ENCODE measurements at regions not wholly inside any gene's neighbourhood (a gene's known extent, or its start where the extent isn't known, plus 50 kb on each side); places are given as distances from the start of the nearest gene placed in this dataset.

DNA sequence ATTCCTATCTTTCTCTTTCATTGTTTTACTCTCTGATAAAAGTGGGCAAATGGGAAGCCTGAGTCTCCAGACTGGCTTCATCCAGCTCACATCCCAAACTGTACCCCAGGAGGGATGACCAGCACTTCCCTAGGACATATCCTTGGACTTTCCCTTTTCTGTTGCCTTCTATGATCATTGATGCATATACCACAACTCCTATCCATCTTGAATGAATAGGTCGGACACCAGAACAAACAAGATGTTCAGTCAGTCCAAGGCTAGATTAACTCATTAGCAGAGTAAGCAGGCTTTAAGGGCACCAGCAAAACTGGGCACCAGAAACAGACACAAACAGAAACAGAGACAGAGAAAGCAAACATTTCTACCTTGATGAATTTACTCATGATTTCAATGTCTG, 159.1 kb upstream of the RGMB start:
- no peak for TF ChIP-seq POLR2A (IDR thresholded peaks at IDR 0.05; ENCODE audit: low read depth, low read length)
- no peak for TF ChIP-seq POU2F2 (IDR thresholded peaks at IDR 0.05; ENCODE audit: low read depth, low read length)
- no peak for TF ChIP-seq POLR2AphosphoS5 (IDR thresholded peaks at IDR 0.05; ENCODE audit: low read depth, low read length)
- no peak for TF ChIP-seq SPI1 (IDR thresholded peaks at IDR 0.05; ENCODE audit: low read depth, low read length)
